SK-N-SH (cell line): ENCODE measurements at regions not wholly inside any gene's neighbourhood (a gene's known extent, or its start where the extent isn't known, plus 50 kb on each side); places are given as distances from the start of the nearest gene placed in this dataset.

Source experiments
- CTCF ChIP-seq: fragments of 200-600 bp; sonication (generic); IDR thresholded peaks from 2 replicates; pipeline ENCODE4 v1.6.1; 2017; ENCODE audit warnings: antibody characterized with exemption, mild to moderate bottlenecking, moderate library complexity
- EZH2phosphoT487 ChIP-seq: fragments of 200-600 bp; sonication (generic); IDR thresholded peaks from 2 replicates; pipeline ENCODE4 v1.6.1; 2017; ENCODE audit warnings: low read depth, mixed run types, mild to moderate bottlenecking, antibody characterized with exemption, moderate library complexity, borderline replicate concordance
- FOXJ3 ChIP-seq: sonication (generic); formaldehyde crosslinking; IDR thresholded peaks from 2 replicates; pipeline ENCODE4 v1.5.1; 2020; ENCODE audit warnings: mild to moderate bottlenecking, missing genetic modification reagents
- MXI1 ChIP-seq: IDR thresholded peaks from 2 replicates; pipeline ENCODE4 v1.6.1; 2012; ENCODE audit warnings: mild to moderate bottlenecking, low read depth, low read length, improper control_type of control experiment
- POLR2AphosphoS5 ChIP-seq: IDR thresholded peaks from 2 replicates; pipeline ENCODE4 v1.6.1; 2012; ENCODE audit warnings: low read depth, low read length
- RAD21 ChIP-seq: IDR thresholded peaks from 2 replicates; pipeline ENCODE4 v1.6.1; 2012; ENCODE audit warnings: mild to moderate bottlenecking, low read length
- REST ChIP-seq: IDR thresholded peaks from 2 replicates; pipeline ENCODE4 v1.6.1; 2012; ENCODE audit warnings: mild to moderate bottlenecking, low read depth, low read length, moderate library complexity
- SMC3 ChIP-seq: IDR thresholded peaks from 2 replicates; pipeline ENCODE4 v1.6.1; 2012; ENCODE audit warnings: low read depth, low read length, improper control_type of control experiment

GRCh38 chr9:80679916-80680315 lies 1009.4 kb downstream of the TLE1 start:
- no peak for TF ChIP-seq RAD21
- no peak for TF ChIP-seq CTCF
- TF ChIP-seq MXI1: no peak
- TF ChIP-seq FOXJ3 (CRISPR knock-in tag): no peak
- no peak for TF ChIP-seq POLR2AphosphoS5
- no peak for TF ChIP-seq EZH2phosphoT487
- TF ChIP-seq REST: no peak
- TF ChIP-seq SMC3: no peak
